Gastrocnemius medialis (tissue), 4 donors: ENCODE measurements at regions not wholly inside any gene's neighbourhood (a gene's known extent, or its start where the extent isn't known, plus 50 kb on each side); places are given as distances from the start of the nearest gene placed in this dataset.

ENCODE experiments used
- ATAC-seq, 2 donors: fragments of 150-250 bp; one replicate each; pipeline ENCODE4 v1.9.1; 2016
- DNase-seq, 2 donors: peaks; one replicate each; pipeline ENCODE4 v3.0.0-alpha.2; 2019
- H3K27ac ChIP-seq, 4 donors: fragments of 200-600 bp; sonication (generic); 1 replicate in 1 of 4; 2 replicates in 3 of 4; pipeline ENCODE4 v1.5.1; 2016 to 2018; ENCODE audit warnings: mild to moderate bottlenecking in 2 of 4, moderate library complexity in 1 of 4
- H3K27me3 ChIP-seq, 3 donors: fragments of 200-600 bp; sonication (generic) in 2 of 3; 1 replicate in 1 of 3; 2 replicates in 2 of 3; pipeline versions ENCODE4 v1.5.1 to v1.6.0; 2016 to 2019; ENCODE audit warnings: mild to moderate bottlenecking in 1 of 3, moderate library complexity in 1 of 3
- H3K36me3 ChIP-seq, 2 donors: fragments of 200-600 bp; sonication (generic) in 1 of 2; one replicate each; pipeline ENCODE4 v1.5.1; 2017 to 2018
- H3K4me1 ChIP-seq, 2 donors: fragments of 200-600 bp; sonication (generic) in 1 of 2; one replicate each; pipeline ENCODE4 v1.5.1; 2016 to 2017; ENCODE audit warnings: mild to moderate bottlenecking in 2 of 2
- H3K4me3 ChIP-seq, 4 donors: fragments of 200-600 bp; sonication (generic) in 3 of 4; 1 replicate in 1 of 4; 2 replicates in 3 of 4; pipeline ENCODE4 v1.5.1; 2016 to 2019; ENCODE audit warnings: mild to moderate bottlenecking in 2 of 4
- H3K9me3 ChIP-seq, 3 donors: fragments of 200-600 bp; sonication (generic) in 2 of 3; 1 replicate in 1 of 3; 2 replicates in 2 of 3; pipeline ENCODE4 v1.5.1; 2016 to 2019
- POLR2A ChIP-seq, 2 donors: fragments of 450-650 bp; IDR thresholded peaks; one replicate each; pipeline ENCODE4 v1.6.1; 2017; ENCODE audit warnings: antibody characterized with exemption in 2 of 2, mild to moderate bottlenecking in 2 of 2, moderate library complexity in 2 of 2
- in situ Hi-C, 4 donors: fragments of 200-750 bp; cut with MboI; loops; one replicate each; pipeline versions ENCODE4 v1.15.0 to v1.8.0; 2017; ENCODE audit warnings: low sequenced_read_pairs in 4 of 4
- intact Hi-C: fragments of 100-400 bp; cut with DNase I; formaldehyde crosslinking; loops from one replicate; pipeline ENCODE4 v1.15.1; 2023; ENCODE audit warnings: low total_unique reads
- TF ChIP-seq, protein P1 (sequence below), 5 experiments: fragments of 450-650 bp in 3 of 5; fragments of 200-600 bp in 2 of 5; sonication (generic) in 2 of 5; IDR thresholded peaks in 4 of 5; conservative IDR thresholded peaks in 1 of 5; 1 replicate in 4 of 5; 2 replicates in 1 of 5; pipeline ENCODE4 v1.5.1; 2016 to 2019; ENCODE audit warnings: antibody characterized with exemption in 5 of 5, mild to moderate bottlenecking in 3 of 5, moderate library complexity in 3 of 5

DNA sequence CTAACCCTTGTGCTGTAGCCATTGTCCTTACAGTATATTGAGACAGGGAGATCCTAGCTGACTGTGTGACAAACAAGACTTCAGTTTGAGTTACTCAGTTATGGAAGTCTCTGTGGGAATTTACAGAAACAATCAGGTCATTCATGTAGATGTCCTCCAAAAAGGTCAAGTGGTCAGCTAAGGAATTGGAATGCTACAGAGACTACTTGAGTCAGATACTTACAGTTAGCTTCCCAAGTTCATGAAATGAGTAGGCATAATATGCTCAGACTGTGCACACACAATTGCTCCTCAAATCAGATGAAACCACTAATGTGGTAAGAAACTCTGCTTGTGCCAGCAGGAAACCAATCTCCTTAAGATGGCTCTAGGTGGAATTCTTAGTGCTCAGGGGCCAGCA is 985.7 kb downstream of the NSUN3 start:
- in situ Hi-C loops (no loop called here), intact Hi-C loops (no loop called here)

DNA sequence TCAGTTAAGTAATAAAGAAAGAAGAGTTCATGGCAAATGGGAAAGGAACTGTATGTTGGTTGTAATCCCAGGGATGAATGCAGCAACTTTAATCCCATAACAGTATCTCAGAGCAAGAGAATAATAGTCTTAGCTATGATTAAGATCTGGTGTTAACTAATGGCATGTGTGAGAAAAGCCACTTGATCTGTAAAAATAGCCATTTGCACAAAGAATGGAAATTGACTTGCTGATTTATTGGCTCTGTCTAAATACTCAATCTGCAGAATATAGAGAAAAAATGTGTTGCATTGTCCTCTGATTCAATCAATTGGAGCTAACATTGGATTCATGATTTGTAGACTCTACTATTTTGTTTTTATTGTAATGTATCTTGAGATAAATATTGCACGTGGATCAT is 987.0 kb downstream of the NSUN3 start:
- H3K36me3 ChIP-seq = no peaks in the 10 kb centered on the region
- no peaks in the 10 kb centered on the region for H3K4me1 ChIP-seq
- no peak overlapping the region for H3K4me3 ChIP-seq
- TF ChIP-seq, protein P1, sequence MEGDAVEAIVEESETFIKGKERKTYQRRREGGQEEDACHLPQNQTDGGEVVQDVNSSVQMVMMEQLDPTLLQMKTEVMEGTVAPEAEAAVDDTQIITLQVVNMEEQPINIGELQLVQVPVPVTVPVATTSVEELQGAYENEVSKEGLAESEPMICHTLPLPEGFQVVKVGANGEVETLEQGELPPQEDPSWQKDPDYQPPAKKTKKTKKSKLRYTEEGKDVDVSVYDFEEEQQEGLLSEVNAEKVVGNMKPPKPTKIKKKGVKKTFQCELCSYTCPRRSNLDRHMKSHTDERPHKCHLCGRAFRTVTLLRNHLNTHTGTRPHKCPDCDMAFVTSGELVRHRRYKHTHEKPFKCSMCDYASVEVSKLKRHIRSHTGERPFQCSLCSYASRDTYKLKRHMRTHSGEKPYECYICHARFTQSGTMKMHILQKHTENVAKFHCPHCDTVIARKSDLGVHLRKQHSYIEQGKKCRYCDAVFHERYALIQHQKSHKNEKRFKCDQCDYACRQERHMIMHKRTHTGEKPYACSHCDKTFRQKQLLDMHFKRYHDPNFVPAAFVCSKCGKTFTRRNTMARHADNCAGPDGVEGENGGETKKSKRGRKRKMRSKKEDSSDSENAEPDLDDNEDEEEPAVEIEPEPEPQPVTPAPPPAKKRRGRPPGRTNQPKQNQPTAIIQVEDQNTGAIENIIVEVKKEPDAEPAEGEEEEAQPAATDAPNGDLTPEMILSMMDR (IDR thresholded peaks at IDR 0.05 in 4 of 5, conservative IDR thresholded peaks at IDR 0.05 in 1 of 5) = no peak
- no peak for TF ChIP-seq POLR2A (IDR thresholded peaks at IDR 0.05)
- no peaks in the 10 kb centered on the region for H3K9me3 ChIP-seq
- no peak for ATAC-seq
- no peaks in the 10 kb centered on the region for H3K27me3 ChIP-seq
- H3K27ac ChIP-seq = no peak overlapping the region
- no peak for DNase-seq
- intact Hi-C loops = no loop called here
- in situ Hi-C loops = no loop called here

More for the DNA sequence above, 985.7 kb downstream of the NSUN3 start:
- Histone ChIP-seq H3K9me3 (no peaks in the 10 kb centered on the region), H3K36me3 (no peaks in the 10 kb centered on the region), H3K4me1 (no peaks in the 10 kb centered on the region), H3K27ac (no peak overlapping the region), H3K27me3 (no peaks in the 10 kb centered on the region), H3K4me3 (no peak overlapping the region)
- DNase-seq = no peak
- TF ChIP-seq, protein P1 (IDR thresholded peaks at IDR 0.05 in 4 of 5, conservative IDR thresholded peaks at IDR 0.05 in 1 of 5) = no peak
- TF ChIP-seq POLR2A (IDR thresholded peaks at IDR 0.05) = no peak
- no peak for ATAC-seq

DNA sequence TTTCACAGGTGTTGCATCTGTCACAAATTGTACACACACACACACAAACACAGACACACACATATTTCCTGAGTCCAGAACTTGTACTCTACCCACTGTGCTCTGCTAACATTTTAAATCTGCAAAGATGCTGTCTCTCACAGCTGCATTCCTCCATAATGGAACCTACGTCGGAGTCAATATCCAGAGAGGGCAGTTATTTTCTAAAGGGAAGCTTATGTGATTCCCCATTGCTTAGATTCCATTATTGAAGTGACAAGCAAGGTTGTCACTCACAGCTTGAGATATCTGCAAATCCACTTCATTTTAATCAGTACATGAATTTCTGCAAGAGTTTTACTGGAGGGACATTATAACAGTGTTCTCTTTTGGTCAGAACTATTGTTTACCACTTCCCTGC is 992.4 kb downstream of the NSUN3 start:
- Histone ChIP-seq H3K4me3 (no peak overlapping the region), H3K27me3 (no peaks in the 10 kb centered on the region), H3K9me3 (no peaks in the 10 kb centered on the region), H3K27ac (no peak overlapping the region), H3K4me1 (no peaks in the 10 kb centered on the region), H3K36me3 (no peaks in the 10 kb centered on the region)
- ATAC-seq = no peak
- TF ChIP-seq, protein P1 (IDR thresholded peaks at IDR 0.05 in 4 of 5, conservative IDR thresholded peaks at IDR 0.05 in 1 of 5) = no peak
- no peak for TF ChIP-seq POLR2A (IDR thresholded peaks at IDR 0.05)
- intact Hi-C loops = no loop called here
- DNase-seq = no peak
- in situ Hi-C loops = no loop called here

DNA sequence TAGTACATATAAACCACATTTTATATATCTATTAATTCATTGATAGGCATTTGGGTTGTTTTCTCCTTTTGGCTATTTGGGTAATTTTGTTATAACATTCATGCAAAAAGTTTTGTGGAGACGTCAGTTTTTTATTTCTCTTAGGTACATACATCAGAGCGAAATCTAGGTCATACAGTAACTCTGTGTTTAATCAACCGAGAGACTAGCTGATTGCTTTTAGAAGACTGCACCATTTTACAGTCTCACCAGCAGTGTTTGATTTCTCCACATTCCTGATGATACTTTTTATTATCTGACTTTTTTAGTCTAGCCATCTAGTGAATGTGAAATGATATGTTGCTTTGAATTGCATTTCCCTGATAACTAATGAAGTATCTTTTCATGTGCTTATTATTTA is 1019.3 kb downstream of the NSUN3 start:
- no peaks in the 10 kb centered on the region for H3K27me3 ChIP-seq
- no peak overlapping the region for H3K4me3 ChIP-seq
- H3K4me1 ChIP-seq = no peaks in the 10 kb centered on the region
- no peak for TF ChIP-seq POLR2A (IDR thresholded peaks at IDR 0.05)
- TF ChIP-seq, protein P1 (IDR thresholded peaks at IDR 0.05 in 4 of 5, conservative IDR thresholded peaks at IDR 0.05 in 1 of 5) = no peak
- ATAC-seq = no peak
- H3K27ac ChIP-seq = no peak overlapping the region
- in situ Hi-C loops = no loop called here
- H3K36me3 ChIP-seq = no peaks in the 10 kb centered on the region
- DNase-seq = no peak
- intact Hi-C loops = no loop called here
- H3K9me3 ChIP-seq = no peaks in the 10 kb centered on the region

DNA sequence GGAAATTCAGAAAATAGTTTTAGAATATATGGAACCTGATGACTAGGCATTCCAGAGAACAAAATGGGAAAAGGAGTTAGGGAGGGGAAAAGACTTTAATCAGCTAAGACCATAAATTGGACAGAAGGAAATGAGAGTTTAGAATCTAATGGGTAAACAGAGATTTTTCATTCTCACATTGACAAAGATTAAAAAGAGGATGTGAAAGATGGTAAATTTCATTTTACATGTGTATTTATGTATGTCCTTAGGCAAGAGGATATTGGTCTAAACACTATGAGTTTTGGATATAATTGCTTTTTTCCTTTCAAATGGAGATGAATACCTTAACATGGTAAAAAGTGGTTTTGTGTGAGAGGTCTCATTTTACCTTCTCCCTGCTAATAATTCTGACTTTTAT is 1021.9 kb downstream of the NSUN3 start:
- DNase-seq = no peak
- no peaks in the 10 kb centered on the region for H3K9me3 ChIP-seq
- intact Hi-C loops (no loop called here), in situ Hi-C loops (no loop called here)
- no peak overlapping the region for H3K27ac ChIP-seq
- no peaks in the 10 kb centered on the region for H3K27me3 ChIP-seq
- H3K36me3 ChIP-seq = no peaks in the 10 kb centered on the region
- ATAC-seq = no peak
- no peaks in the 10 kb centered on the region for H3K4me1 ChIP-seq
- H3K4me3 ChIP-seq = no peak overlapping the region
- TF ChIP-seq, protein P1 (IDR thresholded peaks at IDR 0.05 in 4 of 5, conservative IDR thresholded peaks at IDR 0.05 in 1 of 5) = no peak
- no peak for TF ChIP-seq POLR2A (IDR thresholded peaks at IDR 0.05)
